OCI-M1 (cell line): ENCODE measurements at regions not wholly inside any gene's neighbourhood (a gene's known extent, or its start where the extent isn't known, plus 50 kb on each side); places are given as distances from the start of the nearest gene placed in this dataset.

Experiments used
- DNase-seq: peaks from one replicate; lab custom pipeline; 2025; lab: John Stamatoyannopoulos, UW

DNA sequence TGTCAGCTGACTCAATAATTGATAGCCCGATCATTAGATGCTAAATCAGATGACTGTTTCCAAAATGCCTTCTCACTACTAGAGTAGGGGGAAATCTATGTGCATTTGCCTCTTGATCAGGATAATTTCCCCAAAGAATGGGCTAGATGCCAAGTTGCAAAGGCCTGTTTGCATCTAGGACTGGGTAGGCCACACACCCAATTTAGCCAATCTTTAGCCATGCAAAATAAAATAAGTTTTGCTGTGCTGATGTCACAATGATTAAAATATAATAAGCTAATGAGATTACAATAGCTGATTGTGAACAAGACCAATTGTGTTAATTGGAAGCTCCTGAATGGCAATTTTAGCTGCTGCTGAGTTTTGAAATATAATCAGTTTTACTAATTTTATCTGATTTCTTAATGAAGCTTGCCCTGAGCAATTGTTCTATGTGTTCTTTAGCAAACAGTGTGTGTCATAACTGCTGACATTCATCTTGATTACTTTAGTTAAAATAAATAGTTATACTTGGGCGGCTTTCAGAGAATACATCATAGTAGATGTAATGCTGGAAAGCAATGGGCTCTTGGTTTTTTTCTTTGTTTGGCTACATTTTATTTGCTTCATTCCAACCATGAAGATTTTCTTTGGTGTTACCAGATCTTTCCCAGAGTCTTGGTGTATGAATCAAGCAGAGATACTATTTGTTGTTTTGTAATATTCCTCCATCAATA lies 973.2 kb upstream of the SLC35B3 start:
- no peak for DNase-seq

DNA sequence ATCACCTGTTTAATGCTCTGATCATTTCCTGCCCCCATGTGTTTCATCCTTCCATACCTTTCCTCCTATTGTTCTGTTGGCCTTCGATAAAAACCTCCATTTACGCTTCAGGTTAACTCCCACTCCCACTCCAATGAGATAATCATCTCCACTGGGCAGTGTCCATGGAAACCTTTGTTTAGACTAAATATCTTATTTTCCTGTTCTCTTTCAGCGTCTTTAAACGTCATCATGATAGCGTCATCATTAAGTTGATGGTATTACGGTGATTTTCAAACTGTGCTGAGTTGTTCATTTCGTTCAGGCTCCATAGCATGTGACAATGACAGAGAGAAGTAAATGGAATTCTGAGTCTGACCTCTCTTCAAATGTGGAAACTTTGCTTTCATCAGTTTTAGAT lies 970.5 kb upstream of the SLC35B3 start:
- no peak for DNase-seq

DNA sequence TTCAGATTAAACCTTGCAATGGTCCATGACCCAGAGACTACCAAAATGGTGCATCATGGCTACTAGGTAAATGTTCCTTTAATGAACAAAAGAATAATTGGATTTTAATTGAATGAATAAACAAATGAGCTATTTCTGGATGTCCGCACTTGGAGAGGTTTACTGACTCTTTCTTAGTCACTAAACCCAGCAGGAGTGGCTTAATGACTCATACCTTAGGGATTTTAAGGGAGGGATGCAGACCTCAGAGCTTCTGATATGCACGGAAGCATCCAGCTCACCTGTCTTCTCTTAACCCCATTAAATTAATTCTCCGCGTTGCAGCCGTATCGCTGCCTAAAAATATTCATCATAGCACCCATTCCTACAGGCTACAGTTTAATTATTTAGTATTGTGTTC lies 970.0 kb upstream of the SLC35B3 start:
- no peak for DNase-seq

DNA sequence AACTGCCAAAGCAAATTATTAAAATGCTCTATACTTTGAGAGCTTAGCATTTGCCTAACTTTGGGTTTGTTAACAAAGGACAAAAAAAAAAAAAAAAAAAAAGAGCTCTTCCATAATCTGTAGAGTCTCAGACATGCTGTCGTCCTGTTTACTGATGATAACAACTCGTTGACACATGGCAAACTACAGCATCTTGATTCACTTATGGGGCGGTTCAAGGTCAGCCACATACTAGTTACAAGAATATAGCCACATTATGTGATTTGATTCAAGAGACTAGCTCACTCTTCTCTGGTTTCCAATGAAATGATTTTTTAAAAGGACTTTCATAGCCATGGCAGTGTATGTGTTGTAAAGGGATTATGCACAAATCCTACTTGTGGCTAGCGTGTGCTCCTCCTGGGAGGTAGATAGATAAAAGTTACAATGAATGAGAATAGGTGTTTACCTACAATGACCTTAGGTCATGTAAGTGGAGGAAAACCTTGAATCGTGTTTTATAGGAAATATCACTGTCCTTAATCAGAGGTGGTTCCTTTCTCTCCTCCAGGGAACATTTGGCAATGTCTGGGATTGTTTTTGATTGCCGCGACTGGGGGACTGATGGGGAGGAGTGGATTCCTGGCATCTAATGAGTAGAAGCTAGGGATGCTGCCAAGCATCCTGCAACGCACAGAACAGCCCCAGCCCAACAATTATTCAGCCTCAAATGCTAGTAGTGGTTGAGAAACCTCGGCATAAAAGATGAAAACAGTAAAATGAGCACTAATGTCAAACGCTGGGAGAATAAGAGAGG lies 969.2 kb upstream of the SLC35B3 start:
- no peak for DNase-seq

DNA sequence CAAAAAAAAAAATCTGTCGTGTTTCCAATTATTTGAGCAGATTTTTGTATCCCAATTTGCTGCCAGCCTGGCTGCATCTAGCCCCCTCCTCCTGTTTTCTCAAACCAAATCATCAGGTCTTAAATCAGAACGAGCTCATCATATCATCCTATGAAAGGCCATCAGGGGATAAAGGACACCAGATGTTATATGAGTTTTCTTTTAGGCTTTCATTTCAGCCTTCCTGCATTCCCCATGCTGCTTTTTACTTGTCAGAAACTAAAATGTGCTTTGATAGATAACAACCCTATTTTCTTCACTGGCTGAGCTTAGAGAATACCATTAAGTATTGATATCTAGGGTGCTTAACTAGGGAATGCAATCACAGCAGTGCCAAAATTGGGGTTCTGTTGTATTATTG lies 968.4 kb upstream of the SLC35B3 start:
- no peak for DNase-seq

DNA sequence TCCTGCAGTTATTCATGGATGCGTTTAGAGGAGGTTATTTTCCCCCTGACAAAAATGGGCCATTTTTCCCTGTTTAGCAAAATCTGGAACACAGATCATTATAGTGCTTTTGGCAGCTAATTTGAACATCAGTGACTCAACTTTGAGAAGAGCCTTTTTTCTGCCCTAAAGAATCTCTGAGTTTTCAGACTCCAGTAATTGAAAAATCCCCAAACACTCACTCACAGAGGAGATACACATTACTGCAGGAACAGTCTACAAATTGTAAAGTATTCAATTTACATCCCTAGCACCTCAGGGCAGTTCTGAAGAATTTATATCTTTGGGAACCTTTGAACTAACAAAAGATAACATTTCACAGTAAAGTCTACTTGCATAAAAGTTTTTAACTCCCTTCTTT lies 966.6 kb upstream of the SLC35B3 start:
- DNase-seq, result no peak

DNA sequence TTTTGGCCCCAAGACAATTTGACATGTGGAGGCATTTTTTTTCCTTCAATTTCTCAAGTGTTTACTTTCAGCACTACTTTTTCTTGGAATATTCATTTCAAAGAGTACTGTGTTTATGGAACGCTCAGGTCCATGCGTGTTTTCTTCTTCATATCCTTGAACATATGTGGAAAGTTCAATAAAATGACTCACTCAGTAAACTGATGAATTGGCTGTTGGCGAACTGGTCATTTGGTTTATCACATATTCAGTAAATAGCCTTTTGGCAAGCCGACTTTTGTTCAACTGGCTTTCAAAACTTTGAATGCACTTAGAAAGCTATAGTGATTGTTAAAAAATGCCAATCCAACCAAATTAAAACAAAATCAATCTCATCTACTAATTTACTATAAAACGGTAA lies 964.6 kb upstream of the SLC35B3 start:
- no peak for DNase-seq

DNA sequence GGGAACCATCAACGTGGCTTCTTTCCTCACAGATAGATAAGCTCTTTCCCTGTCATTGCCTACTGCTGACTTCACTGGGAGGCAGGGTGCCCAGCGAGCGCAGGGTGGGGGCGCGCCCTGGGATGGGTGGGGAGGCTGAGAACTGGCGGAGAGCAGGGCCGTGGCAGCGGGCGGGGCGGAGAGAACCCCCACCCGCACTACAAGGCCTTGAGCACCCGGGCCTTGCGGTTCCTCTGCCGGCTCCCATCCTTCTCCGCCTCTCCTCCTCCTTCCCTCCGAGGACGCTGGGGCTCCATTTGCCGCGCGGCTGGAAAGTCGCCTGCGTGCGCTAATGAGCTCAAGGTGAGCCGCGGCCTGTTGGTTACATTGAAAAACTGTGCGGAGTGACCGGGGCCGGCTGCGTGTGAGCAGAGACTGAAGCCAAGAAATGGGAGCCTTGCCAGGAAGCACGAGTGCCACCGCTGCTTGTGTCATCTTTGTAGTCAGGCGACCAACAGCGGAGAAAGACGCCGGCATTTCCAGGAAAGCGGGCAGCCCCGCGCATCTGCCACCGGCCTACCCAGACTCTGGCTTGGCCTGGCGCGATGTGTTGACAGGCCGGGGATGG lies 963.5 kb upstream of the SLC35B3 start:
- no peak for DNase-seq

DNA sequence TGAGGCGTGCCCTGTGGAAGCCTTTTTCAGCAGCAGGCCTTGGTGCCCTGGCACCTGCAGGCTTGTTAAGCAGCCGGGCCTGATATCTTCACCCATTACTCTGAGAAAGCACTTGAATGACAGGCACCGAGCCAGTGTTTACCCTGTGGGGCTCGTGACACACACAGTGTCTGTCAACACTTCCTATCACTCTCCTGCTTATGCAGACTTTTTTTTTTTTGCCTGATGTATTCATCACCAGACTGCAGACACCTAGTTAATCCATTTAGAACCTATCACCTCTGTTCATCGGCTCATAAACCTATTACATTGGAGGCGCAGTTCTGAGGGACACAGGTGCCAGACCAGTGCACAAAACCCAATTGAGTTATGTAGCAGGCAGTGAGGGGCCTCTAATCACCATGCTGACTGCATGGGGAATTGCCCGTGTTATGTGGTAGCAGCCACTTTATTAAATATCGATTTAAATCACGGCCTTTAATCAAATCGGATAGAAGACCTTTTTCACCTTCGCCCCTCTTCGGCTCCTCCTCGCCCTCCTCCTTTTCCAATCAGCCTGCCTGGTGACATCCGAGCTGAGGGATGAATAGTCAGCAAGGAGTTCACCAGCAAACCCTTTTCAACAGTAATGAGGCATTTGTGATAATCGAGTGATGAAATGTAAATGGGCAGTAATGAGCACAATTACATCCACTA lies 962.9 kb upstream of the SLC35B3 start:
- DNase-seq, result no peak

DNA sequence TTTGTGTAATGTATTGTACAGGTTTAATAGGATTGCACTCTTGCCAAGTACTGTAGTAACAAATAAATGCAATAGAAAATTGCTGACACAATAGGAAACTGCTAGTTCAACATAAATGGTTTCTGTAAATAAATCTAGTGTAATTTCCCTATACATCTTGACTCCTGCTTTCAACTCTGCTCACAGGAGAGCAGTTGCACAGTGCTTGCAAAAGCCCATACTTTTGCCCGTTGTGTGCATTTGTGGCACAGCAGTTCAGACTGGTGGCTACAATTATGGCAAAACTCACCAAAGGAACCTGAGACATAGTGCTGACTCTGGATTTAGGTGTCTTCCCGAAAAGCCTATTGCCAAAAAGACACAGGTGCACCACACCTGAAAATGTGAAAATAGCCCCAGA lies 953.3 kb upstream of the SLC35B3 start:
- DNase-seq, result no peak

DNA sequence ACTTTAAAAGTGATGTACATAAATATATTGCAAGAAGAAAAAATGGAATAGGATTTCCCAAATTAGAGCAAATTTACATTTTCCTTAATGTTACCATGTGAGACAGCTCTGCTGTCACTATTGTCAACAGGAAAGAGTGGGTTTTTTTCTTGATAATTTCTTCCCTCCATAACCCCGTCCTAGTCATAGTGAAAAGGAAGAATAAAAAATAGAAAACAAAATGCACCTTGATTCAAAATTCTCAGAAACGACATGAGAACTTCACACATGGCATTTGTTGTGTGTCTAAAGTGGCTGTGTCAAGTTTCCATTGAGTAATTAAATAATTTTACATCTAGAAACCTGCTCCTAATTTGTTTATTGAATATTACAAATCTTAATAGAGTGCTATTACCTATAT lies 945.2 kb upstream of the SLC35B3 start:
- no peak for DNase-seq

DNA sequence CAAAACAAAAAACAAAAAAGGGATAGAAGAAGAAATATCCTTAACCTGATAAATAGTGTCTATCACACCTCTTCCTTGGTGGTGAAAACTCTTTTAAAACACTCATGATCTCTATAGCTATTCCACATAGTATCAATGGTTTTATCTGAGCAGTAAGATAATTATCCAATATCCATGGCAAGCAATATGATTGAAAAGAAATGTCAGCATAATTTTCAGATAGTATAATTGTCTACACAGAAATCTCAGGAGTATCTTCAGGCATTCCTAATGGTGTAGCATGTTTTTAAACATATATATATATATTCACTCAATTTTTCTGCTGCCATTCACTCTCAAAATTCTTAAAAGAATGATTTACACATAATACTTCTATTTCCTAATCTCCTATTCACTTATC lies 938.0 kb upstream of the SLC35B3 start:
- no peak for DNase-seq

DNA sequence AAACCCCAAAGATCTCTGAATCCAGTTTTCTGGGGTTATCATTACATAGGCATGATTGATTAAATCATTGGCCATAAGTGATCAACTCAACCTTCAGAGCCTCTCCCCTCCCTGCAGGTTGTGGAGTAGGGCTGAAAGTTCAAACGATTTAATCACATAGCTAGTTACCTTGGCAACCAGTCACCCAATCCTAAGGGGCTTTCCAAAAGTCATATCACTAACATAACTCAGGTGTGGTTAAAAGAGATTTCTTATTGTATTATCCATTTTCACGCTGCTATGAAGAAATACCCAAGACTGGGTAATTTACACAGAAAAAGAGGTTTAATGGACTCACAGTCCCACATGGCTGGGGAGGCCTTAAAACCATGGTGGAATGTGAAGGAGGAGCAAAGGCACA lies 935.1 kb upstream of the SLC35B3 start:
- no peak for DNase-seq

DNA sequence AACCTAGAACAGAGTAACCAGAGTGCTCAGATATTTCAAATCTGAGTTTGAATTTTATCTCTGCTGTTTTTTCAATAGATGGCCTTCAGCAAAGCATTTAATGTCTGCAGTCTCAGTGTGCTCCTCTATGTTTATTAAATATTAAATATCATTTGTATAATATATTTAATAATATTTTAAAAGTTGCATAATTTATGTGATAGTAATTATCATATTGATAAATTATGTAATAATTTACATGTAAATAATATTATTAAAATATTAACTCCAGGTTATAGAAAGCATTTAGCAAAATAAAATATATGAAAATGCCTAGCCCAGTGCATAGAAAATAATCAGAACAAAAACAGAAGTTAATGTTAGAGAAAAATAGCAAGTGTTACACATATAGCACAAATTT lies 930.0 kb upstream of the SLC35B3 start:
- DNase-seq, result no peak

DNA sequence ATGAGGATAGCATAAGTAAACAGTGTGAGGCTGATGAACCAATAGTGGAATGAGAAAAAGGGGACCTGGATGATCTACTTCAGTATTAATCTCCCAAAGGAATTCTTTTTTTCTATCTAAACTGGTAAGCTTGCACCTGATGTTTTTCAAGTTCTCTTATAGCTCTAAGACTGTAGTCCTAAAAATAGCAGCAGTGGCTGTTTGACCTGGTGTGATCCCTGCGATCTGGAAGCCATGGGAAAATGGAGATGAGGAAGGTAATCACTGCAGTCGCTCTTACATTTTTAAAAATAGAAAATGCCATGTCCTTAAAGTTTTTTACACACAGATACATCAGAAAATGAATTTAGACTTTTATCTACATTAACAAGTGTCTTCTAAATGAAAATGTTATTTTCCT lies 926.4 kb upstream of the SLC35B3 start:
- DNase-seq, result no peak

DNA sequence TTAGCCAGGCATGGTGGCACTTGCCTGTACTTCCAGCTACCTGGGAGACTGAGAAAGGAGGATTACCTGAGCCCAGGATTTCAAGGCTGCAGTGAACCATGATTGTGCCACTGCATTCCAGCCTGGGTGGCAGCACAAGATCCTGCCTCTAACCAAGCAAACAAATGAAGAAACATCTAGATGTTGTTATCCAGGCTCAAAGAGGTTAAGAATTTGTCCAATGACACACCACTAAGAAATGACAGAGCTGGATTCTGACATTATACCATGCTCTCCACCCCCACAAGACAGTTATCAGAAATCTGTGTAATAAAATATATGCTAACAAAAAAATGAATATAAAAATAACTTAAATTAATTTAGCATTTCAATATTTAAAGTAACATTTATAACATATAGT lies 925.5 kb upstream of the SLC35B3 start:
- no peak for DNase-seq

DNA sequence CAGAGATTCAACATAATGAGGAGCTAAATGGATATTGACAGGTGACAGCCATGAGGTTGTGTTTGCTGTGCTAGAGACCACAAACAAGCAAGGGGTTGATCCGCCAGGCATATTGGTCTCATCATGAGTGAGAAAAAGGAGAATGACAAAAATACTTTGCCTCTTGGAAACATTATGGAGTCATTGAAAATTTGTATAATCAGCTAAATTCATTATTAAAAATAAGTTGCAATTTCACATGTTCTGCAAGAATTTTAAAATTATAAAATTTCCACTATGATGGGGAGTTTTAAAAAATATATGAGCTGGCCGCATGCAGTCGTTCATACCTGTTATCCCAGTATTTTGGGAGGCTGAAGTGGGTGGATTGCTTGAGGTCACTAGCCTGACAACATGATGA lies 912.3 kb upstream of the SLC35B3 start:
- DNase-seq, result no peak

DNA sequence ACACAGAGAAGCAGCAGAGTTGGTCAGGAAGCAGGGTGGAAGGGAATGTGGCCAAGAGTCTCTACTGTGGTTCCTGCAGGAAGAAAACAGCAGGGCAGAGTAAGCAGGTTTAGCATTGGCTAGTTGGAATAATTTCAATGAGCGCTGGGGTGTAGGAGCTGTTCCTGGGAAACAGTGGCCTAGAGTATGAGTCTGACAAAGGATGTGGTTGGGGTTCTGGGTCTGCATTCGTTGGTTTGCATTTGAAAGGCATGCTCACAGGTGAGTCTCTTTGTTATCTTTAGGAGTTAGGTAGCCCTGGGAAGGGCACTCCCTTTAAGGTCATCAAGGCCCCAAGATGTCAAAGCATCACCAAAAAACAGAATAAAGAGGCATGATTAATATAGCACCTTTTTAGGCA lies 911.6 kb upstream of the SLC35B3 start:
- no peak for DNase-seq

DNA sequence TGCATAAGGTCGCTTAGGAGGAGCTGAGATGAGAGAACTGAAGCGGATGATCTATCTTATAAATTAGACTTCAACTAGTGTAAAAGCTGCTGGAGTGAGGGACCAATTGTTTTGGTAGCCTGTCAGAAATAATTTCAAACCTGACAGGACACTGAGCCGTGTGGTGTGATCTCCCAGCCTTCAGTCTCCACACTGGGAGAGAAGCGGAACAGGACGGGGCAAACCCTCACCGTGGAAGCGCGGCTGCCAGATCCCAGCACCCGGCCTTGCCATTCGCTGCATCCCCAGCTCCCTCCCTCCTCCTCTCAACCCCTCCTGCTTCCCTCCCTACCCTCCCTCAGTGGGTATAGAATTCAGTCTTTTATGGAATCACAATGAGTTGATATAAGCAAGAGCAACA lies 900.1 kb upstream of the SLC35B3 start:
- DNase-seq, result no peak

DNA sequence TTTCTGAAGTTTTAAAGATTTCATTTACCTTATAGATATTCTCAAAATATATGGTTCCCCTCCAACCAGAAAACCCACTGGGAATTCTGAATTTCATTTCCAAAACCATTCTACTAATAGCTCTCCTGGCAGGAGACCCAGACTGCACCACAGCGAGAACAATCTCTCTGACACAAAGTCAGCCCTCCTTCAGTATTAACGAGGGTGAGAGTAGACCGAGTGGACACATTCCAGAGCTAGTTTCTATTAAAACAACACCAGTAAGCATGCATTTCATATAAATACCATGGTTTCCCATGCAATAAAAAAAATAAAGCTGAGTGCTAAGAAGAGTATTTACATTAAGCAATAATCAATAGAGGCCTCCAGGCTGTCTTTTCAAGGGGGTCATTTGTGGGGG lies 899.6 kb upstream of the SLC35B3 start:
- DNase-seq, result no peak

DNA sequence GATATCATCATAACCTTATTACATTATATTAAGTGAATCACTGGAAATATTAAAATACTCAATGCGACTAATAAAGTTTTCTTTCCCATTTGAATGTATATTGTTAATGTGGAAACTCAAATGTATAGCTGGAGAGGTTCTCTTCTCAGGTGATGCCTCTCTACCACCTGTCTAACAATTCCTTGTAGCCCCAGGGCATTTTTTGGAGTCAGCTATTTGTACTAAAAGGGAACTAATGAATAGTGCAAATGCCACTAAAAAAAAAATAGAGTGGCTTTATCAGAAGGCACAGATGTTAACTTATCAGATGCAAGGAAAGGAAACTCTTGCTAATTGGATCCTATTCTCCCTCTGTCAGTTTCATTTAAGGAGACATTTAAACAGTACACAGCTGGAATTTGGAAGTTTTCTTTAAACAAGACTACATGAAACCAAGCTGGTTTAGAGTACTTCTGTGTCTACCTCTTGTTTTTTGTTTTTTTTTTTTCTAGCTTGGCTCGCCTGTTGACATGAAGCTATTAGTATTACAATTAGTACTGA lies 897.0 kb upstream of the SLC35B3 start:
- DNase-seq, result no peak

DNA sequence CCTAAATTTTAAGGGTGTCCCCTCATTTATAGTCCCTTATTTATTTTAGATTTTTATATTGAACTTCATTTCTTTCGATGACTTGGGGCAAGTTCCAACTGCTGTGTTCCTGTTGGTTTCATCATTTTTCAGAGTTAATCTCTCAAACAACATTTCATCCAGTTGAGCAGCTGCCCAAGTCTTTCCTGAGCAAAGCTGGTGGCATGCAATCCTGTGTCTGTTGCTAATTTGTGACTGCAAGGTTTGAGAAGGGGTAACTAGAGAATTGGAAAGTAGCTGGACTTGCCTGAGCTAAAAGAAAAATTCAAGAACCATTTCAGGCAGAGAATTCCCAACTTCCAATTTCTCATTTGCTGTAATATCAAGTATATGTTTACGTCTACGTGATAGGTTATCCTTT lies 881.5 kb upstream of the SLC35B3 start:
- no peak for DNase-seq
